Mucosa of descending colon (tissue), 3 donors: ENCODE measurements at regions not wholly inside any gene's neighbourhood (a gene's known extent, or its start where the extent isn't known, plus 50 kb on each side); places are given as distances from the start of the nearest gene placed in this dataset.

Source experiments
- ATAC-seq: fragments of 200-7000 bp; cut with Tn5 transposase; one replicate; pipeline ENCODE4 v1.9.1; 2020; ENCODE audit warnings: mild to moderate bottlenecking, moderate library complexity
- DNase-seq, 3 donors: peaks; one replicate each; pipeline ENCODE4 v3.0.0-alpha.2; 2020
- H3K36me3 ChIP-seq: fragments of 200-600 bp; one replicate; pipeline ENCODE4 v1.8.0; 2021; ENCODE audit warnings: low read depth, mild to moderate bottlenecking
- H3K4me1 ChIP-seq: fragments of 200-600 bp; one replicate; pipeline ENCODE4 v1.8.0; 2021; ENCODE audit warnings: low read depth, mild to moderate bottlenecking
- H3K4me3 ChIP-seq: fragments of 200-600 bp; one replicate; pipeline ENCODE4 v1.8.0; 2021; ENCODE audit warnings: mild to moderate bottlenecking
- H3K9me3 ChIP-seq: fragments of 200-600 bp; one replicate; pipeline ENCODE4 v1.8.0; 2021; ENCODE audit warnings: mild to moderate bottlenecking
- CTCF ChIP-seq: fragments of 200-600 bp; IDR thresholded peaks from one replicate; pipeline ENCODE4 v1.8.0; 2022; ENCODE audit warnings: antibody characterized with exemption, mild to moderate bottlenecking
- intact Hi-C, 2 donors: fragments of 100-400 bp; cut with DNase I in 1 of 2; cut with micrococcal nuclease in 1 of 2; formaldehyde crosslinking; loops; one replicate each; pipeline versions ENCODE4 v1.11.0 to v1.11.1; 2022; cut with DNase I, micrococcal nuclease
- donor health status: DM: no; HTN: no; CAD: no; lungs with moderate emphysema.
- donor health status: DM: no; HTN: no; CAD: no.
- donor health status: DM: no; HTN: yes; CAD: no.

DNA sequence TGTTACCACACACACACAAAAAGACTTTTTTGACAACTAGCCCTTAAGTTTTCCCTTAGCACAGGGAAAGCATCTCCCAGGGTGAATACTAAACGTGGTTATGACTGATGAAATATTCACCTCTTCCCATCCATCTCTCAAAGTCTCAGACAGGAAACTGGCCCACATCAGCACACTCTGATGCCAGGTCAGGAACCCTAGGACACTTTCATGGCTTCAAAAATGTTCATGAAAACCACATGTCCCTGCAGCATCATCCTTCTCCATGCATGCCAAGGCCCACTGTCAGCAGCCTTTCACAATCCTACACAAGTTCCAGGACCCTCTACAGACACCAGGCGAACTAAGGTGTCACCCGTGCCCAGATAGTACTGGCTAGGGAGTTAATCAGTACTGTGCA is 68.7 kb downstream of the DNTTIP2 start:
- no peaks in the 10 kb centered on the region for H3K36me3 ChIP-seq
- no peak for ATAC-seq
- no peak overlapping the region for H3K4me3 ChIP-seq
- no peaks in the 10 kb centered on the region for H3K9me3 ChIP-seq
- DNase-seq = no peak
- H3K4me1 ChIP-seq = no peaks in the 10 kb centered on the region
- no peak for TF ChIP-seq CTCF
- intact Hi-C loops = loop anchor here (5.0 to 10.0 kb wide), 2 partner anchors 178 to 186 kb away; no protein-coding TSS in a partner anchor

- Histone ChIP-seq H3K4me1 (no peaks in the 10 kb centered on the region), H3K4me3 (no peak overlapping the region), H3K9me3 (no peaks in the 10 kb centered on the region), H3K36me3 (no peaks in the 10 kb centered on the region)
- intact Hi-C loops = no loop called here
- TF ChIP-seq CTCF = no peak
- DNase-seq = no peak
- no peak for ATAC-seq
Measured at GRCh38 chr1:93808871-93809270, 70.1 kb downstream of the DNTTIP2 start.

GRCh38 chr1:93807311-93807930 is 71.6 kb downstream of the DNTTIP2 start:
- ATAC-seq (no peak), DNase-seq (no peak)
- no peak for TF ChIP-seq CTCF
- H3K4me1 ChIP-seq = no peaks in the 10 kb centered on the region
- no peaks in the 10 kb centered on the region for H3K9me3 ChIP-seq
- H3K4me3 ChIP-seq = no peak overlapping the region
- intact Hi-C loops = no loop called here
- no peaks in the 10 kb centered on the region for H3K36me3 ChIP-seq

DNA sequence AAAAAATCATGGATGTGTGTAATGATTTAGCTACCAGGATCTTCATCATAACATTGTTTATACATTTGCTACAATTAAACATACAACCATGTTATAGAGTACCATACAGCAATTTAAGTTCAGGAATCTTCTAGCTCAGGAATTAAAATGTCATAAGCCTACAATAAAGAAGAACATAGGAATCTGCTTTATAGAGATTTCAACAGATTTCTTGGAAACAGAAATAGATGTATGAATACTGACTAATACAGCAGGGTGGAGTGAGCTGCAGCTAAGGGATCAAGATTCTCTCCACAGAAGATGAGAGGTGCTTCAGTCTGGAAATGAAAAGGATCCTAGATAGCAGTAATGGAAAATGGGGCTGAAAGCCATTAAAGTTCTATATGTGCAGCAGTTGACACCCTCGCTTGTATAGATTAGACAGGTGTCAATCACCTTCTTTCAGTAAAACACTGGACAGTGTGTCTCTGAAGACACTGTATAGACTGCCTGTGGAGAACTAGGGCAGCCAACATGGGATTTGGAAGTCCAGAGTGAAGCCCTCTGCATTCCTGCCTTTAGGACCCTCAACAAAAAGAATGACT is 73.9 kb downstream of the DNTTIP2 start:
- H3K4me1 ChIP-seq = no peaks in the 10 kb centered on the region
- intact Hi-C loops = no loop called here
- ATAC-seq (no peak), DNase-seq (no peak)
- H3K9me3 ChIP-seq = no peaks in the 10 kb centered on the region
- TF ChIP-seq CTCF = no peak
- no peak overlapping the region for H3K4me3 ChIP-seq
- no peaks in the 10 kb centered on the region for H3K36me3 ChIP-seq

GRCh38 chr1:93804412-93804811 is 74.6 kb downstream of the DNTTIP2 start:
- TF ChIP-seq CTCF = no peak
- Histone ChIP-seq H3K4me3 (no peak overlapping the region), H3K4me1 (no peaks in the 10 kb centered on the region), H3K9me3 (no peaks in the 10 kb centered on the region), H3K36me3 (no peaks in the 10 kb centered on the region)
- ATAC-seq (peak; percentile 39), DNase-seq (no peak)
- intact Hi-C loops = no loop called here
